IMR-90 (cell line): ENCODE measurements at regions not wholly inside any gene's neighbourhood (a gene's known extent, or its start where the extent isn't known, plus 50 kb on each side); places are given as distances from the start of the nearest gene placed in this dataset.

Experiments
- ATAC-seq: fragments of 200-7000 bp; cut with Tn5 transposase; 2 replicates; pipeline ENCODE4 v1.9.1; 2020; ENCODE audit warnings: low read depth, mild to moderate bottlenecking, moderate library complexity
- BruUV-seq: library from RNA; stranded (reverse); fragments of 400-500 nt; replicated peaks from 2 replicates; lab custom pipeline; 2021; lab: Mats Ljungman, UMichigan
- CTCF ChIA-PET: fragments of 300-600 bp; formaldehyde crosslinking; extraction: SDS; loops from one replicate; lab custom pipeline; 2021; ENCODE audit warnings: antibody characterized with exemption; lab: Yijun Ruan, JAX
- POLR2A ChIA-PET: fragments of 300-600 bp; sonication (Branson Sonifier 250); formaldehyde crosslinking; loops from one replicate; lab custom pipeline; 2022; ENCODE audit warnings: antibody characterized with exemption; ENCODE audit not compliant: unreplicated experiment; lab: Charles Lee
- DNase-seq: peaks from one replicate; pipeline ENCODE4 v3.0.0; 2013
- H2AFZ ChIP-seq: replicated peaks from 2 replicates; pipeline ENCODE3; 2013; ENCODE audit warnings: low read length, mild to moderate bottlenecking; ENCODE audit not compliant: poor library complexity
- H2AK5ac ChIP-seq: 2 replicates; pipeline ENCODE4 v1.6.1; 2013; ENCODE audit warnings: low read depth, low read length, inconsistent platforms
- H2AK9ac ChIP-seq: replicated peaks from 2 replicates; pipeline ENCODE3; 2013; ENCODE audit warnings: mild to moderate bottlenecking, low read depth, low read length, moderate library complexity; ENCODE audit not compliant: poor library complexity
- H2BK120ac ChIP-seq: 2 replicates; pipeline ENCODE4 v1.6.1; 2013; ENCODE audit warnings: low read depth, low read length, inconsistent platforms
- H2BK15ac ChIP-seq: 3 replicates; pipeline ENCODE4 v1.6.1; 2013; ENCODE audit warnings: low read depth, low read length, inconsistent platforms
- H2BK20ac ChIP-seq: 2 replicates; pipeline ENCODE4 v1.6.1; 2013; ENCODE audit warnings: low read depth, mild to moderate bottlenecking, inconsistent platforms, low read length, moderate library complexity
- H2BK5ac ChIP-seq: 2 replicates; pipeline ENCODE4 v1.6.1; 2013; ENCODE audit warnings: mild to moderate bottlenecking, low read depth, low read length, inconsistent platforms; ENCODE audit not compliant: poor library complexity, severe bottlenecking
- H3K14ac ChIP-seq: replicated peaks from 2 replicates; pipeline ENCODE4 v1.6.1; 2013; ENCODE audit warnings: low read depth, low read length, inconsistent platforms
- H3K18ac ChIP-seq: 2 replicates; pipeline ENCODE4 v1.6.1; 2013; ENCODE audit warnings: low read depth, low read length, control low read depth
- H3K23ac ChIP-seq: 2 replicates; pipeline ENCODE4 v1.6.1; 2013; ENCODE audit warnings: low read depth, low read length, inconsistent platforms
- H3K27ac ChIP-seq: 2 replicates; pipeline ENCODE4 v1.5.1; 2013; ENCODE audit warnings: mild to moderate bottlenecking, control low read depth, low read length; ENCODE audit not compliant: insufficient read depth
- H3K27me3 ChIP-seq: 2 replicates; pipeline ENCODE4 v1.6.1; 2013; ENCODE audit warnings: low read length; ENCODE audit not compliant: control insufficient read depth, insufficient read depth
- H3K36me3 ChIP-seq: 2 replicates; pipeline ENCODE4 v1.6.1; 2013; ENCODE audit warnings: low read length, mixed read lengths; ENCODE audit not compliant: control insufficient read depth, insufficient read depth
- H3K4ac ChIP-seq: 2 replicates; pipeline ENCODE4 v1.6.1; 2013; ENCODE audit warnings: low read depth, low read length, inconsistent platforms
- H3K4me1 ChIP-seq: 2 replicates; pipeline ENCODE4 v1.6.1; 2013; ENCODE audit warnings: low read length, mixed read lengths; ENCODE audit not compliant: control insufficient read depth, insufficient read depth
- H3K4me2 ChIP-seq: 2 replicates; pipeline ENCODE4 v1.6.1; 2013; ENCODE audit warnings: low read depth, mild to moderate bottlenecking, control low read depth, low read length, moderate library complexity
- H3K4me3 ChIP-seq: 2 replicates; pipeline ENCODE4 v1.5.1; 2013; ENCODE audit warnings: low read depth, mild to moderate bottlenecking, control low read depth, low read length, moderate library complexity; ENCODE audit not compliant: insufficient read depth
- H3K56ac ChIP-seq: 2 replicates; pipeline ENCODE4 v1.6.1; 2013; ENCODE audit warnings: low read length, inconsistent platforms; ENCODE audit not compliant: insufficient read depth; ENCODE audit errors: extremely low read depth
- H3K79me1 ChIP-seq, 2 experiments: 2 replicates each; pipeline ENCODE4 v1.6.1; 2013; ENCODE audit warnings: low read length in 2 of 2, inconsistent platforms in 1 of 2, low read depth in 1 of 2
- H3K9ac ChIP-seq: 2 replicates; pipeline ENCODE4 v1.6.1; 2013; ENCODE audit warnings: low read depth, low read length, control low read depth
- H3K9me1 ChIP-seq: 2 replicates; pipeline ENCODE4 v1.6.1; 2013; ENCODE audit warnings: low read length, inconsistent platforms; ENCODE audit not compliant: insufficient read depth
- H3K9me3 ChIP-seq: 2 replicates; pipeline ENCODE4 v1.6.1; 2013; ENCODE audit warnings: low read length; ENCODE audit not compliant: control insufficient read depth, insufficient read depth
- H4K20me1 ChIP-seq: 2 replicates; pipeline ENCODE4 v1.6.1; 2013; ENCODE audit warnings: low read length, inconsistent platforms; ENCODE audit not compliant: insufficient read depth
- H4K5ac ChIP-seq: 2 replicates; pipeline ENCODE4 v1.6.1; 2013; ENCODE audit warnings: mild to moderate bottlenecking, low read depth, low read length, control low read depth
- H4K8ac ChIP-seq, 2 experiments: 2 replicates each; pipeline ENCODE4 v1.6.1; 2013; ENCODE audit warnings: low read depth in 2 of 2, low read length in 2 of 2, control low read depth in 1 of 2, inconsistent platforms in 1 of 2
- H4K91ac ChIP-seq: 2 replicates; pipeline ENCODE4 v1.6.1; 2013; ENCODE audit warnings: low read depth, low read length, inconsistent platforms; ENCODE audit not compliant: insufficient read depth
- BHLHE40 ChIP-seq: fragments of 150-350 bp; IDR thresholded peaks from 2 replicates; pipeline ENCODE4 v1.6.1; 2016; ENCODE audit warnings: mild to moderate bottlenecking, low read depth, low read length
- CEBPB ChIP-seq: IDR thresholded peaks from 2 replicates; pipeline ENCODE4 v1.6.1; 2012; ENCODE audit warnings: low read depth, low read length, improper control_type of control experiment
- CTCF ChIP-seq: conservative IDR thresholded peaks from 2 replicates; pipeline ENCODE4 v1.5.1; 2012; ENCODE audit warnings: mild to moderate bottlenecking, low read depth, low read length, improper control_type of control experiment
- MAFK ChIP-seq: IDR thresholded peaks from 2 replicates; pipeline ENCODE4 v1.6.1; 2012; ENCODE audit warnings: low read depth, low read length, improper control_type of control experiment
- MAZ ChIP-seq: IDR thresholded peaks from 2 replicates; pipeline ENCODE4 v1.6.1; 2012; ENCODE audit warnings: low read depth, mild to moderate bottlenecking, low read length, improper control_type of control experiment, moderate library complexity, borderline replicate concordance
- POLR2A ChIP-seq: IDR thresholded peaks from 2 replicates; pipeline ENCODE4 v1.6.1; 2012; ENCODE audit warnings: mild to moderate bottlenecking, low read depth, low read length
- RAD21 ChIP-seq: IDR thresholded peaks from 2 replicates; pipeline ENCODE4 v1.6.1; 2012; ENCODE audit warnings: low read length, improper control_type of control experiment
- RCOR1 ChIP-seq: IDR thresholded peaks from 2 replicates; pipeline ENCODE4 v1.6.1; 2012; ENCODE audit warnings: mild to moderate bottlenecking, low read length, improper control_type of control experiment; ENCODE audit not compliant: insufficient replicate concordance
- RFX5 ChIP-seq: IDR thresholded peaks from 2 replicates; pipeline ENCODE4 v1.8.0; 2012; ENCODE audit warnings: low read depth, mild to moderate bottlenecking, low read length, moderate library complexity
- WGBS, 2 experiments: methylation state at CpG; one replicate each; pipeline versions ENCODE4 v1.1.5 to v1.1.7; 2013; ENCODE audit warnings: missing lambda C conversion rate in 2 of 2; ENCODE audit not compliant: insufficient read length in 1 of 2; ENCODE audit errors: extremely low coverage in 2 of 2; 5-methylcytosine and 5-hydroxymethylcytosine counted together
- dilution Hi-C: fragments of 300-500 bp; cut with HindIII; formaldehyde crosslinking; loops from one replicate; pipeline ENCODE4 v1.14.3; 2018; ENCODE audit warnings: low sequenced_read_pairs; ENCODE audit not compliant: unreplicated experiment
- in situ Hi-C: fragments of 300-500 bp; cut with MboI; formaldehyde crosslinking; loops from 3 replicates; pipeline ENCODE4 v1.14.3; 2019; ENCODE audit warnings: low sequenced_read_pairs, inconsistent platforms, mixed read lengths
- intact Hi-C: fragments of 100-400 bp; cut with micrococcal nuclease; formaldehyde crosslinking; loops from 2 replicates; pipeline ENCODE4 v1.10.0; 2022
- TF ChIP-seq, protein P1 (sequence below): fragments of 150-350 bp; IDR thresholded peaks from 2 replicates; pipeline ENCODE4 v1.6.1; 2017; ENCODE audit warnings: mild to moderate bottlenecking, antibody characterized with exemption, low read length, low read depth

GRCh38 chr10:90999512-91000172 lies 78.8 kb upstream of the ANKRD1 start:
- CTCF ChIA-PET: interaction anchor here (0.6 kb wide), 1 partner anchor 252 kb away, joined by 3 read pairs; no protein-coding TSS in a partner anchor
- ATAC-seq (no peak), DNase-seq (no peak)
- H3K27ac ChIP-seq: no peak overlapping the region
- no peak overlapping the region for H3K23ac ChIP-seq
- no peaks in the 10 kb centered on the region for H3K9me3 ChIP-seq
- no CpG with 5 or more reads among the region's 5 CpGs for WGBS, 2 experiments
- intact Hi-C loops (no loop called here), dilution Hi-C loops (no loop called here), in situ Hi-C loops (no loop called here)
- BruUV-seq: no TSS peak
- H4K20me1 ChIP-seq: no peaks in the 10 kb centered on the region
- H3K79me1 ChIP-seq: no peaks in the 10 kb centered on the region
- H3K4me3 ChIP-seq: no peak overlapping the region
- no peak overlapping the region for H3K9ac ChIP-seq
- H2BK120ac ChIP-seq: no peak overlapping the region
- no peak overlapping the region for H4K5ac ChIP-seq
- no peak overlapping the region for H4K91ac ChIP-seq
- no peak overlapping the region for H3K18ac ChIP-seq
- H2BK15ac ChIP-seq: no peak overlapping the region
- TF ChIP-seq CEBPB (no peak), MAZ (no peak), POLR2A (no peak), RFX5 (no peak), MAFK (no peak), BHLHE40 (no peak), CTCF (no peak), RAD21 (no peak), RCOR1 (no peak)
- TF ChIP-seq, protein P1, sequence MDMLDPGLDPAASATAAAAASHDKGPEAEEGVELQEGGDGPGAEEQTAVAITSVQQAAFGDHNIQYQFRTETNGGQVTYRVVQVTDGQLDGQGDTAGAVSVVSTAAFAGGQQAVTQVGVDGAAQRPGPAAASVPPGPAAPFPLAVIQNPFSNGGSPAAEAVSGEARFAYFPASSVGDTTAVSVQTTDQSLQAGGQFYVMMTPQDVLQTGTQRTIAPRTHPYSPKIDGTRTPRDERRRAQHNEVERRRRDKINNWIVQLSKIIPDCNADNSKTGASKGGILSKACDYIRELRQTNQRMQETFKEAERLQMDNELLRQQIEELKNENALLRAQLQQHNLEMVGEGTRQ: no peak
- POLR2A ChIA-PET: no interaction called here
- no peak overlapping the region for H2AK5ac ChIP-seq
- H3K14ac ChIP-seq: no peak overlapping the region
- H3K56ac ChIP-seq: no peak overlapping the region
- H2BK20ac ChIP-seq: no peak overlapping the region
- H3K4ac ChIP-seq: no peak overlapping the region
- H3K4me1 ChIP-seq: peaks cover 2% of the 10 kb centered on the region; the same call in 1 of the 2 replicates
- H2BK5ac ChIP-seq: no peak overlapping the region
- no peak overlapping the region for H2AFZ ChIP-seq
- H2AK9ac ChIP-seq: no peak overlapping the region
- no peaks in the 10 kb centered on the region for H3K27me3 ChIP-seq
- H3K4me2 ChIP-seq: no peak overlapping the region
- no peak overlapping the region for H4K8ac ChIP-seq
- no peaks in the 10 kb centered on the region for H3K9me1 ChIP-seq
- H3K36me3 ChIP-seq: no peaks in the 10 kb centered on the region
